GM23338 (cell line): ENCODE measurements at regions not wholly inside any gene's neighbourhood (a gene's known extent, or its start where the extent isn't known, plus 50 kb on each side); places are given as distances from the start of the nearest gene placed in this dataset.

Experiments
- ATAC-seq: fragments of 200-7000 bp; cut with Tn5 transposase; 3 replicates; pipeline ENCODE4 v1.9.1; 2020
- DNase-seq: peaks from one replicate; pipeline ENCODE4 v3.0.0-alpha.2; 2015; ENCODE audit warnings: low spot score
- H2AFZ ChIP-seq: fragments of 200-600 bp; sonication (generic); 2 replicates; pipeline ENCODE4 v1.8.0; 2016; ENCODE audit warnings: antibody characterized with exemption, mild to moderate bottlenecking, moderate library complexity
- H3F3A ChIP-seq: fragments of 200-600 bp; sonication (generic); replicated peaks from 2 replicates; pipeline ENCODE4 v1.8.0; 2017; ENCODE audit warnings: antibody characterized with exemption, mixed run types, low read depth
- H3K27ac ChIP-seq: fragments of 200-600 bp; sonication (generic); 2 replicates; pipeline ENCODE4 v1.6.1; 2016; ENCODE audit warnings: low read depth
- H3K27me3 ChIP-seq: fragments of 200-600 bp; sonication (generic); 2 replicates; pipeline ENCODE4 v1.8.0; 2016; ENCODE audit warnings: mild to moderate bottlenecking, mixed run types, moderate library complexity; ENCODE audit not compliant: insufficient read depth
- H3K36me3 ChIP-seq: fragments of 200-600 bp; sonication (generic); 2 replicates; pipeline ENCODE4 v1.8.0; 2016; ENCODE audit warnings: mild to moderate bottlenecking; ENCODE audit not compliant: insufficient read depth
- H3K4me1 ChIP-seq: fragments of 200-600 bp; sonication (generic); 2 replicates; pipeline ENCODE4 v1.8.0; 2016; ENCODE audit warnings: mild to moderate bottlenecking, moderate library complexity; ENCODE audit not compliant: insufficient read depth
- H3K4me2 ChIP-seq: fragments of 200-600 bp; sonication (generic); 2 replicates; pipeline ENCODE4 v1.7.1; 2017; ENCODE audit warnings: mixed run types
- H3K4me3 ChIP-seq: fragments of 200-600 bp; sonication (generic); 2 replicates; pipeline ENCODE4 v1.6.1; 2016; ENCODE audit warnings: mixed run types
- H3K79me2 ChIP-seq: fragments of 200-600 bp; sonication (generic); replicated peaks from 2 replicates; pipeline ENCODE4 v1.8.0; 2017; ENCODE audit warnings: mild to moderate bottlenecking; ENCODE audit not compliant: insufficient read depth
- H3K9me2 ChIP-seq: fragments of 200-600 bp; sonication (generic); 2 replicates; pipeline ENCODE4 v1.8.0; 2017; ENCODE audit not compliant: insufficient read depth
- H4K20me1 ChIP-seq: fragments of 200-600 bp; sonication (generic); replicated peaks from 2 replicates; pipeline ENCODE4 v1.8.0; 2017; ENCODE audit warnings: mild to moderate bottlenecking; ENCODE audit not compliant: insufficient read depth
- H3K27ac Mint-ChIP-seq: 2 replicates; pipeline ENCODE4 v1.8.0; 2020; ENCODE audit warnings: inconsistent platforms, mild to moderate bottlenecking, moderate library complexity, mixed read lengths
- H3K27me3 Mint-ChIP-seq: 3 replicates; pipeline ENCODE4 v1.8.0; 2022; ENCODE audit warnings: low read depth, mild to moderate bottlenecking, moderate library complexity, mixed read lengths, inconsistent platforms; ENCODE audit not compliant: insufficient read depth, poor library complexity
- H3K36me3 Mint-ChIP-seq: 3 replicates; pipeline ENCODE4 v1.8.0; 2021; ENCODE audit warnings: low read depth, mild to moderate bottlenecking, inconsistent platforms, moderate library complexity, mixed read lengths
- H3K4me1 Mint-ChIP-seq: 3 replicates; pipeline ENCODE4 v1.8.0; 2020; ENCODE audit warnings: mild to moderate bottlenecking, inconsistent platforms, mixed read lengths
- H3K4me3 Mint-ChIP-seq: 3 replicates; pipeline ENCODE4 v1.8.0; 2021; ENCODE audit warnings: moderate library complexity, mild to moderate bottlenecking, inconsistent platforms, mixed read lengths
- H3K9me3 Mint-ChIP-seq: 3 replicates; pipeline ENCODE4 v1.8.0; 2020; ENCODE audit warnings: moderate library complexity, mild to moderate bottlenecking, inconsistent platforms, mixed read lengths
- CREB1 ChIP-seq: fragments of 250-450 bp; sonication (Bioruptor Pico); IDR thresholded peaks from 2 replicates; pipeline ENCODE4 v1.5.0; 2020; ENCODE audit warnings: low read depth, mild to moderate bottlenecking, moderate library complexity
- CTCF ChIP-seq, 2 experiments: fragments of 200-600 bp in 1 of 2; sonication (generic) in 1 of 2; conservative IDR thresholded peaks; 2 replicates each; pipeline versions ENCODE4 v1.5.1 to v1.6.1; 2016 to 2017; ENCODE audit warnings: antibody characterized with exemption in 2 of 2, low read depth in 2 of 2, mild to moderate bottlenecking in 2 of 2, moderate library complexity in 1 of 2
- EZH2 ChIP-seq: fragments of 200-600 bp; sonication (generic); IDR thresholded peaks from one replicate; pipeline ENCODE4 v1.8.0; 2017; ENCODE audit warnings: antibody characterized with exemption, mild to moderate bottlenecking, low read depth; ENCODE audit not compliant: unreplicated experiment
- EZH2phosphoT487 ChIP-seq: fragments of 200-600 bp; sonication (generic); IDR thresholded peaks from one replicate; pipeline ENCODE4 v1.8.1; 2018; ENCODE audit warnings: antibody characterized with exemption; ENCODE audit not compliant: unreplicated experiment
- JUNB ChIP-seq: IDR thresholded peaks from one replicate; pipeline ENCODE4 v1.6.1; 2016; ENCODE audit warnings: antibody characterized with exemption; ENCODE audit not compliant: unreplicated experiment
- NANOG ChIP-seq: IDR thresholded peaks from 2 replicates; pipeline ENCODE4 v1.6.1; 2016; ENCODE audit warnings: antibody characterized with exemption, borderline replicate concordance
- POLR2AphosphoS5 ChIP-seq: IDR thresholded peaks from 2 replicates; pipeline ENCODE4 v1.6.1; 2016; ENCODE audit warnings: antibody characterized with exemption, low read depth
- STAT1 ChIP-seq: IDR thresholded peaks from one replicate; pipeline ENCODE4 v1.6.1; 2016; ENCODE audit warnings: antibody characterized with exemption; ENCODE audit not compliant: unreplicated experiment
- ZNF114 ChIP-seq: fragments of 250-450 bp; sonication (Bioruptor Pico); IDR thresholded peaks from 2 replicates; pipeline ENCODE4 v1.5.0; 2020; ENCODE audit warnings: mild to moderate bottlenecking, moderate library complexity
- ZNF331 ChIP-seq: fragments of 250-450 bp; sonication (Bioruptor Pico); IDR thresholded peaks from 2 replicates; pipeline ENCODE4 v1.5.0; 2020; ENCODE audit warnings: low read depth, mild to moderate bottlenecking, moderate library complexity
- TF ChIP-seq, protein P1 (sequence below): IDR thresholded peaks from 2 replicates; pipeline ENCODE4 v1.6.1; 2016; ENCODE audit warnings: antibody characterized with exemption
- TF ChIP-seq, protein P2 (sequence below): fragments of 250-450 bp; sonication (Bioruptor Pico); IDR thresholded peaks from 2 replicates; pipeline ENCODE4 v1.5.0; 2020; ENCODE audit warnings: mild to moderate bottlenecking, moderate library complexity
- TF ChIP-seq, protein P3 (sequence below): IDR thresholded peaks from one replicate; pipeline ENCODE4 v1.6.1; 2018; ENCODE audit warnings: antibody characterized with exemption; ENCODE audit not compliant: unreplicated experiment

DNA sequence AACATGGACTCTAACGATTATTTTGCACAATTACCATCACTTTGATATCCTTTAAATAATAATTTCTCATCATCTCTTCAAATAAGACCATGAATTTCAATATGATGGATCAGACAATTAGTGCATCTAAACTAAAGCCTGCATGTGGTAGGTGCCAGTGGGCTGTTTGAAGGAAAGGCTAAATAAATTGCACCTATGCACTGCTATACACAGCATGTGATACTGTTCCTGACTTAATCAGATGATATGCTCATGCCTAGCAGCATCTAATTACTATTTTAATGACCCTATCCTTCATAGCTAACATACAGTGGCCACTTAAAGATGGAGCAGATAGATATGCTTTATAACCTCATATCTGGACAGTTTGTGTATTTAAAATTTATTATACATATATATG is 731.6 kb upstream of the MANEA start (continued):
- no peak for TF ChIP-seq EZH2
- TF ChIP-seq POLR2AphosphoS5, result no peak

DNA sequence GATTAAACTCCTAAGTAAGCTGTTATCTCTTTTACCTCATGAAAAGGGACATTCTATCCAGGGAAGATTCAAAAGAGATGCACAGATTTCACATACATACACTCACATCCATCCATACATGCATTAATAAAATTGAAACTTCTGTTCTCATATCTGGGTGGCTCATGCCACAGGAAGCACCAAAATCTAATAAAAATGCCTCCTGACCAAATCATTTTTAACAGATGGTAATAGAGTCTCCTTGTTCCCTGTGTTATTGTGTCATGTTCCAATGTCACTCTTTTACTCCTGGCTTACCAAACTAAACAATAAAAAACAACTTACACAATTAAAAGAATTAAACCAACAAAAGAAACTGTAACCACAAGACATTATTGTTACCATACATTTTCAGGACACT is 742.1 kb upstream of the MANEA start:
- Mint-ChIP-seq H3K9me3 (no peaks in the 10 kb centered on the region; the same call in 2 of the 3 replicates), H3K27ac (no peak overlapping the region), H3K4me3 (no peak overlapping the region), H3K4me1 (no peaks in the 10 kb centered on the region), H3K27me3 (no peaks in the 10 kb centered on the region), H3K36me3 (no peaks in the 10 kb centered on the region)
- Histone ChIP-seq H3K79me2 (no peaks in the 10 kb centered on the region), H3K36me3 (no peaks in the 10 kb centered on the region), H3K27ac (no peak overlapping the region), H4K20me1 (no peaks in the 10 kb centered on the region), H3F3A (no peaks in the 10 kb centered on the region), H3K4me3 (no peak overlapping the region), H3K4me2 (no peak overlapping the region), H3K27me3 (no peaks in the 10 kb centered on the region), H2AFZ (no peak overlapping the region), H3K4me1 (no peaks in the 10 kb centered on the region), H3K9me2 (no peaks in the 10 kb centered on the region)
- TF ChIP-seq STAT1 (no peak), ZNF114 (CRISPR knock-in tag) (no peak), NANOG (no peak), ZNF331 (no peak), EZH2 (no peak), JUNB (no peak), POLR2AphosphoS5 (no peak), CREB1 (CRISPR knock-in tag) (no peak), EZH2phosphoT487 (no peak), CTCF (conservative IDR thresholded peaks at IDR 0.05; ENCODE audit: low read depth in 2 of 2) (no peak)
- TF ChIP-seq, protein P1, sequence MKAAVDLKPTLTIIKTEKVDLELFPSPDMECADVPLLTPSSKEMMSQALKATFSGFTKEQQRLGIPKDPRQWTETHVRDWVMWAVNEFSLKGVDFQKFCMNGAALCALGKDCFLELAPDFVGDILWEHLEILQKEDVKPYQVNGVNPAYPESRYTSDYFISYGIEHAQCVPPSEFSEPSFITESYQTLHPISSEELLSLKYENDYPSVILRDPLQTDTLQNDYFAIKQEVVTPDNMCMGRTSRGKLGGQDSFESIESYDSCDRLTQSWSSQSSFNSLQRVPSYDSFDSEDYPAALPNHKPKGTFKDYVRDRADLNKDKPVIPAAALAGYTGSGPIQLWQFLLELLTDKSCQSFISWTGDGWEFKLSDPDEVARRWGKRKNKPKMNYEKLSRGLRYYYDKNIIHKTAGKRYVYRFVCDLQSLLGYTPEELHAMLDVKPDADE, result no peak
- TF ChIP-seq, protein P2, sequence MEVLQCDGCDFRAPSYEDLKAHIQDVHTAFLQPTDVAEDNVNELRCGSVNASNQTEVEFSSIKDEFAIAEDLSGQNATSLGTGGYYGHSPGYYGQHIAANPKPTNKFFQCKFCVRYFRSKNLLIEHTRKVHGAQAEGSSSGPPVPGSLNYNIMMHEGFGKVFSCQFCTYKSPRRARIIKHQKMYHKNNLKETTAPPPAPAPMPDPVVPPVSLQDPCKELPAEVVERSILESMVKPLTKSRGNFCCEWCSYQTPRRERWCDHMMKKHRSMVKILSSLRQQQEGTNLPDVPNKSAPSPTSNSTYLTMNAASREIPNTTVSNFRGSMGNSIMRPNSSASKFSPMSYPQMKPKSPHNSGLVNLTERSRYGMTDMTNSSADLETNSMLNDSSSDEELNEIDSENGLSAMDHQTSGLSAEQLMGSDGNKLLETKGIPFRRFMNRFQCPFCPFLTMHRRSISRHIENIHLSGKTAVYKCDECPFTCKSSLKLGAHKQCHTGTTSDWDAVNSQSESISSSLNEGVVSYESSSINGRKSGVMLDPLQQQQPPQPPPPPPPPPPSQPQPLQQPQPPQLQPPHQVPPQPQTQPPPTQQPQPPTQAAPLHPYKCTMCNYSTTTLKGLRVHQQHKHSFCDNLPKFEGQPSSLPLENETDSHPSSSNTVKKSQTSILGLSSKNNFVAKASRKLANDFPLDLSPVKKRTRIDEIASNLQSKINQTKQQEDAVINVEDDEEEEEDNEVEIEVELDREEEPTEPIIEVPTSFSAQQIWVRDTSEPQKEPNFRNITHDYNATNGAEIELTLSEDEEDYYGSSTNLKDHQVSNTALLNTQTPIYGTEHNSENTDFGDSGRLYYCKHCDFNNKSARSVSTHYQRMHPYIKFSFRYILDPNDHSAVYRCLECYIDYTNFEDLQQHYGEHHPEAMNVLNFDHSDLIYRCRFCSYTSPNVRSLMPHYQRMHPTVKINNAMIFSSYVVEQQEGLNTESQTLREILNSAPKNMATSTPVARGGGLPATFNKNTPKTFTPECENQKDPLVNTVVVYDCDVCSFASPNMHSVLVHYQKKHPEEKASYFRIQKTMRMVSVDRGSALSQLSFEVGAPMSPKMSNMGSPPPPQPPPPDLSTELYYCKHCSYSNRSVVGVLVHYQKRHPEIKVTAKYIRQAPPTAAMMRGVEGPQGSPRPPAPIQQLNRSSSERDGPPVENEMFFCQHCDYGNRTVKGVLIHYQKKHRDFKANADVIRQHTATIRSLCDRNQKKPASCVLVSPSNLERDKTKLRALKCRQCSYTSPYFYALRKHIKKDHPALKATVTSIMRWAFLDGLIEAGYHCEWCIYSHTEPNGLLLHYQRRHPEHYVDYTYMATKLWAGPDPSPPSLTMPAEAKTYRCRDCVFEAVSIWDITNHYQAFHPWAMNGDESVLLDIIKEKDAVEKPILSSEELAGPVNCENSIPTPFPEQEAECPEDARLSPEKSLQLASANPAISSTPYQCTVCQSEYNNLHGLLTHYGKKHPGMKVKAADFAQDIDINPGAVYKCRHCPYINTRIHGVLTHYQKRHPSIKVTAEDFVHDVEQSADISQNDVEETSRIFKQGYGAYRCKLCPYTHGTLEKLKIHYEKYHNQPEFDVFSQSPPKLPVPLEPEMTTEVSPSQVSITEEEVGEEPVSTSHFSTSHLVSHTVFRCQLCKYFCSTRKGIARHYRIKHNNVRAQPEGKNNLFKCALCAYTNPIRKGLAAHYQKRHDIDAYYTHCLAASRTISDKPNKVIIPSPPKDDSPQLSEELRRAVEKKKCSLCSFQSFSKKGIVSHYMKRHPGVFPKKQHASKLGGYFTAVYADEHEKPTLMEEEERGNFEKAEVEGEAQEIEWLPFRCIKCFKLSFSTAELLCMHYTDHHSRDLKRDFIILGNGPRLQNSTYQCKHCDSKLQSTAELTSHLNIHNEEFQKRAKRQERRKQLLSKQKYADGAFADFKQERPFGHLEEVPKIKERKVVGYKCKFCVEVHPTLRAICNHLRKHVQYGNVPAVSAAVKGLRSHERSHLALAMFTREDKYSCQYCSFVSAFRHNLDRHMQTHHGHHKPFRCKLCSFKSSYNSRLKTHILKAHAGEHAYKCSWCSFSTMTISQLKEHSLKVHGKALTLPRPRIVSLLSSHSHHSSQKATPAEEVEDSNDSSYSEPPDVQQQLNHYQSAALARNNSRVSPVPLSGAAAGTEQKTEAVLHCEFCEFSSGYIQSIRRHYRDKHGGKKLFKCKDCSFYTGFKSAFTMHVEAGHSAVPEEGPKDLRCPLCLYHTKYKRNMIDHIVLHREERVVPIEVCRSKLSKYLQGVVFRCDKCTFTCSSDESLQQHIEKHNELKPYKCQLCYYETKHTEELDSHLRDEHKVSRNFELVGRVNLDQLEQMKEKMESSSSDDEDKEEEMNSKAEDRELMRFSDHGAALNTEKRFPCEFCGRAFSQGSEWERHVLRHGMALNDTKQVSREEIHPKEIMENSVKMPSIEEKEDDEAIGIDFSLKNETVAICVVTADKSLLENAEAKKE, result no peak
- TF ChIP-seq, protein P3, sequence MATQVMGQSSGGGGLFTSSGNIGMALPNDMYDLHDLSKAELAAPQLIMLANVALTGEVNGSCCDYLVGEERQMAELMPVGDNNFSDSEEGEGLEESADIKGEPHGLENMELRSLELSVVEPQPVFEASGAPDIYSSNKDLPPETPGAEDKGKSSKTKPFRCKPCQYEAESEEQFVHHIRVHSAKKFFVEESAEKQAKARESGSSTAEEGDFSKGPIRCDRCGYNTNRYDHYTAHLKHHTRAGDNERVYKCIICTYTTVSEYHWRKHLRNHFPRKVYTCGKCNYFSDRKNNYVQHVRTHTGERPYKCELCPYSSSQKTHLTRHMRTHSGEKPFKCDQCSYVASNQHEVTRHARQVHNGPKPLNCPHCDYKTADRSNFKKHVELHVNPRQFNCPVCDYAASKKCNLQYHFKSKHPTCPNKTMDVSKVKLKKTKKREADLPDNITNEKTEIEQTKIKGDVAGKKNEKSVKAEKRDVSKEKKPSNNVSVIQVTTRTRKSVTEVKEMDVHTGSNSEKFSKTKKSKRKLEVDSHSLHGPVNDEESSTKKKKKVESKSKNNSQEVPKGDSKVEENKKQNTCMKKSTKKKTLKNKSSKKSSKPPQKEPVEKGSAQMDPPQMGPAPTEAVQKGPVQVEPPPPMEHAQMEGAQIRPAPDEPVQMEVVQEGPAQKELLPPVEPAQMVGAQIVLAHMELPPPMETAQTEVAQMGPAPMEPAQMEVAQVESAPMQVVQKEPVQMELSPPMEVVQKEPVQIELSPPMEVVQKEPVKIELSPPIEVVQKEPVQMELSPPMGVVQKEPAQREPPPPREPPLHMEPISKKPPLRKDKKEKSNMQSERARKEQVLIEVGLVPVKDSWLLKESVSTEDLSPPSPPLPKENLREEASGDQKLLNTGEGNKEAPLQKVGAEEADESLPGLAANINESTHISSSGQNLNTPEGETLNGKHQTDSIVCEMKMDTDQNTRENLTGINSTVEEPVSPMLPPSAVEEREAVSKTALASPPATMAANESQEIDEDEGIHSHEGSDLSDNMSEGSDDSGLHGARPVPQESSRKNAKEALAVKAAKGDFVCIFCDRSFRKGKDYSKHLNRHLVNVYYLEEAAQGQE, result no peak
- no peak for DNase-seq
- ATAC-seq, result no peak
